ENCODE measurements at regions not wholly inside any gene's neighbourhood (a gene's known extent, or its start where the extent isn't known, plus 50 kb on each side); places are given as distances from the start of the nearest gene placed in this dataset.

DNA sequence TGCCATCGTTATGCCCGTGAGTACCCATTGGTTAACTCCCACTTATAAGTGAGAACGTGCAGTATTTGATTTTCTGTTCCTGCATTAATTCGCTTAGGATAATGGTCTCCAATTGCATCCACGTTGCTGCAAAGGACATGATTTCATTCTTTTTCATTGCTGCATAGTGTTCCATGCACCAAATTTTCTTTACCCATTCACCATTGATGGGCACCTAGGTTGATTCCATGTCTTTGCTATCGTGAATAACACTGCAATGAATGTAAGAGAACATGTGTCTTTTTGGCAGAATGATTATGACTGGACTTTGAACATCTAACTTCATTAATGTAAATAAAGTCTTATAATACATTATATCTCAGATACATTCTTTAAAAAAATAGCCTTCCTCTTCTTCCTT lies 169.6 kb upstream of the CDIN1 start:
- Mint-ChIP-seq H3K4me3 (no peak overlapping the region), H3K9me3 (peaks cover 7% of the 10 kb centered on the region), H3K4me1 (peaks cover 48% of the 10 kb centered on the region), H3K27me3 (ENCODE audit: low read depth, poor library complexity) (peaks cover 2% of the 10 kb centered on the region), H3K36me3 (ENCODE audit: low read depth) (peaks cover 4% of the 10 kb centered on the region), H3K27ac (no peak overlapping the region)
- TF ChIP-seq CTCF (IDR thresholded peaks at IDR 0.05) = no peak
- DNase-seq = no peak

GRCh38 chr15:36414670-36415069 lies 164.8 kb upstream of the CDIN1 start:
- H3K4me3 Mint-ChIP-seq = no peak overlapping the region
- H3K36me3 Mint-ChIP-seq (ENCODE audit: low read depth) = no peaks in the 10 kb centered on the region
- H3K9me3 Mint-ChIP-seq = peaks cover 8% of the 10 kb centered on the region
- peaks cover 2% of the 10 kb centered on the region for H3K27me3 Mint-ChIP-seq (ENCODE audit: low read depth, poor library complexity)
- no peak for TF ChIP-seq CTCF (IDR thresholded peaks at IDR 0.05)
- peaks cover 25% of the 10 kb centered on the region for H3K4me1 Mint-ChIP-seq
- no peak overlapping the region for H3K27ac Mint-ChIP-seq
- no peak for DNase-seq

DNA sequence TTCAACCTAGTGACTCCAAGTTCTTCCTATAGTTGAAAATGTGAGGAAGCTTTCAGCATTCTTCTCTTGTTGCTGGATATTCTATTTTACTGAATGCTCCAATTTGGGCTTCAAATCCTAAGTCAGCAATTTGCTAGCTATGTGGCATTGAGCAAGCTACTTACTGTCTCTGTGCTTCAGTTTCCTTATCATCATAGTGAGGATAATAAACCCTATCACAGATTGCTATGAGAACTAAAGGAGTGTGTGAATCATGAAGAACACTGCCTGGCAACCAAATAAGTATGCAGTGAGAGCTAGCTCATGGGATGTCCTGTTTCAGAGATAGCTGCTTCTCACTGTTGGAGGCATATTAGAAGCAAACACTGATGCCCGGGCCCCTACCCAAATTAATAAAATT lies 163.8 kb upstream of the CDIN1 start:
- Mint-ChIP-seq H3K9me3 (peaks cover 3% of the 10 kb centered on the region), H3K27me3 (ENCODE audit: low read depth, poor library complexity) (peaks cover 2% of the 10 kb centered on the region), H3K4me3 (no peak overlapping the region), H3K4me1 (peaks cover 25% of the 10 kb centered on the region), H3K36me3 (ENCODE audit: low read depth) (no peaks in the 10 kb centered on the region), H3K27ac (no peak overlapping the region)
- DNase-seq = no peak
- no peak for TF ChIP-seq CTCF (IDR thresholded peaks at IDR 0.05)

DNA sequence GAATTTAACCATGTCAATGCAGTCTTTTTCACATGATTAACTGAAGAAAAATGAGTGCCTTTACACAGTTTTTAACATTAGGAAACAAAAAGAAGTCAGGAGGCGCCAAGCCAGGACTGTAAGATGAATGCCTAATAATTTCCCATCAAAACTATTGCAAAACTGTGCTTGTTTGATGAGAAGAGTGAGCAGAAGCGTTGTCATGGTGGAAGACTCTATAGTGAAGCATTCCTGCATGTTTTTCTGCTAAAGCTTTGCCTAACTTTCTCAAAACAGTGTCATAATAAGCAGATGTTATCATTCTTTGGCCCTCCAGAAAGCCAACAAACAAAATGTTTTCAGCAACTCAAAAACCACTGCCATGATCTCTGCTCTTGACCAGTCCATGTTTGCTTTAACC lies 156.8 kb upstream of the CDIN1 start:
- no peaks in the 10 kb centered on the region for H3K36me3 Mint-ChIP-seq (ENCODE audit: low read depth)
- DNase-seq = no peak
- peaks cover 22% of the 10 kb centered on the region for H3K9me3 Mint-ChIP-seq
- H3K4me1 Mint-ChIP-seq = peaks cover 7% of the 10 kb centered on the region
- H3K27me3 Mint-ChIP-seq (ENCODE audit: low read depth, poor library complexity) = no peaks in the 10 kb centered on the region
- no peak overlapping the region for H3K27ac Mint-ChIP-seq
- H3K4me3 Mint-ChIP-seq = no peak overlapping the region
- no peak for TF ChIP-seq CTCF (IDR thresholded peaks at IDR 0.05)

- no peak overlapping the region for H3K27ac Mint-ChIP-seq
- no peaks in the 10 kb centered on the region for H3K4me1 Mint-ChIP-seq
- TF ChIP-seq CTCF (IDR thresholded peaks at IDR 0.05) = no peak
- no peaks in the 10 kb centered on the region for H3K27me3 Mint-ChIP-seq (ENCODE audit: low read depth, poor library complexity)
- peaks cover 14% of the 10 kb centered on the region for H3K9me3 Mint-ChIP-seq
- DNase-seq = no peak
- H3K36me3 Mint-ChIP-seq (ENCODE audit: low read depth) = no peaks in the 10 kb centered on the region
- no peak overlapping the region for H3K4me3 Mint-ChIP-seq
Observed at GRCh38 chr15:36426691-36427090, 152.7 kb upstream of the CDIN1 start.

DNA sequence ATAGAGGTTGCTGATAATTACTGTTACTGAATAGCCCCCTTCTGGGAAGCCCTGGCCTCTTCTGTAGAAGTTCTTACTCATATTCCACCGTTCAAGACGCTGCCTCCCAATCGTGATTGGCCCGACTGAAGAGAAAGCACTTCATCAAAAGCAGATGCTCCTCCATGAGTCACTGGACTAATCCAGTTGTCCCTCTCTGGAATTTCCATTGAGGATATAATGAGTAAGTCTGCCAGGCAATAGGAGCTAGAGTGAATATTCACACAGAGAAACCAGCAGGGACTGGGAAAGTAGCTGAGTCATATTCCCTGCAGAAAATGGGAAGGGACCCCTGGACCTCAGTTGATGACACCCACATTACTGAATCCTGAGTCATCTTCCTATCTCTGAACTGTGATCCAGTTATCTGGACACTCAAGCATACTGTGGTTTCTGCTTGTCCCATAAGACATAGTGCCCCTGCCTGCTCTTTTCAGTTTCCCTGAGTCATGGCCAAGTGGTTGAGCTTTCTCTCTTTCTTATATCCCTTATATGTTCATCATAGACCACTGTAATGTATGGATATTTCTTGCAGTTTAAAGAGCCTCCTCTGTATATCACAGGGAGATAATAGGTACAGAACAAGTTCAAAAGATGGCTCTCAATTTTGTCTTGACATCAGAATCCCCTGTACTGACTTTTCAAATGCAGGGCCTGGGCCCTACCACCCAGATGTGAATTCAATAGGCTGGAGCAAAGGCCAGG lies 151.2 kb upstream of the CDIN1 start:
- DNase-seq = no peak
- Mint-ChIP-seq H3K4me1 (no peaks in the 10 kb centered on the region), H3K4me3 (no peak overlapping the region), H3K9me3 (peaks cover 3% of the 10 kb centered on the region), H3K27me3 (ENCODE audit: low read depth, poor library complexity) (no peaks in the 10 kb centered on the region), H3K27ac (no peak overlapping the region), H3K36me3 (ENCODE audit: low read depth) (no peaks in the 10 kb centered on the region)
- TF ChIP-seq CTCF (IDR thresholded peaks at IDR 0.05) = no peak
